A172 (cell line): ENCODE measurements at regions not wholly inside any gene's neighbourhood (a gene's known extent, or its start where the extent isn't known, plus 50 kb on each side); places are given as distances from the start of the nearest gene placed in this dataset.
"Not testable (repeated sequence)": the region's sequence is repeated elsewhere in the genome, so short reads cannot be mapped to it uniquely, and the experiment has no call there.

Source experiments
- DNase-seq: peaks from one replicate; pipeline ENCODE4 v3.0.0-alpha.2; 2015; ENCODE audit warnings: low spot score

- no peak for DNase-seq
These were observed 222.9 kb upstream of the FN1 start for GRCh38 chr2:215658635-215659305.

- peak; percentile 85 for DNase-seq
These were observed 222.0 kb upstream of the FN1 start for GRCh38 chr2:215657844-215658243.

GRCh38 chr2:215654148-215654819 is 218.4 kb upstream of the FN1 start:
- DNase-seq = no peak

GRCh38 chr2:215653344-215654030 is 217.6 kb upstream of the FN1 start:
- DNase-seq = no peak

- DNase-seq = no peak
These were observed 216.5 kb upstream of the FN1 start for GRCh38 chr2:215652388-215652787.

GRCh38 chr2:215651412-215651811 is 215.5 kb upstream of the FN1 start:
- DNase-seq = no peak

GRCh38 chr2:215644233-215644897 is 208.5 kb upstream of the FN1 start:
- DNase-seq = no peak

GRCh38 chr2:215638687-215639086 is 202.8 kb upstream of the FN1 start:
- no peak for DNase-seq

- DNase-seq = no peak
These were observed 201.8 kb upstream of the FN1 start for GRCh38 chr2:215637651-215638050.

GRCh38 chr2:215636816-215637215 is 200.9 kb upstream of the FN1 start:
- DNase-seq = no peak

- DNase-seq = peak; percentile 8
These were observed 199.9 kb upstream of the FN1 start for GRCh38 chr2:215635788-215636139.

- DNase-seq = no peak
These were observed 199.4 kb upstream of the FN1 start for GRCh38 chr2:215635071-215635787.

GRCh38 chr2:215633360-215633759 is 197.5 kb upstream of the FN1 start:
- DNase-seq = no peak

GRCh38 chr2:215631696-215632095 is 195.8 kb upstream of the FN1 start:
- DNase-seq = no peak

- not testable (repeated sequence) for DNase-seq
These were observed 194.9 kb upstream of the FN1 start for GRCh38 chr2:215630796-215631195.

- DNase-seq = no peak
These were observed 191.9 kb upstream of the FN1 start for GRCh38 chr2:215627771-215628170.

GRCh38 chr2:215626812-215627281 is 191.0 kb upstream of the FN1 start:
- peak; percentile 35 for DNase-seq

GRCh38 chr2:215626063-215626462 is 190.2 kb upstream of the FN1 start:
- DNase-seq = no peak

- no peak for DNase-seq
These were observed 189.3 kb upstream of the FN1 start for GRCh38 chr2:215625207-215625606.

- no peak for DNase-seq
These were observed 188.6 kb upstream of the FN1 start for GRCh38 chr2:215624423-215624829.

GRCh38 chr2:215622837-215623236 is 187.0 kb upstream of the FN1 start:
- no peak for DNase-seq

GRCh38 chr2:215621381-215621780 is 185.5 kb upstream of the FN1 start:
- DNase-seq = no peak
